ENCODE measurements at regions not wholly inside any gene's neighbourhood (a gene's known extent, or its start where the extent isn't known, plus 50 kb on each side); places are given as distances from the start of the nearest gene placed in this dataset.
"Not testable (repeated sequence)": the region's sequence is repeated elsewhere in the genome, so short reads cannot be mapped to it uniquely, and the experiment has no call there.

DNA sequence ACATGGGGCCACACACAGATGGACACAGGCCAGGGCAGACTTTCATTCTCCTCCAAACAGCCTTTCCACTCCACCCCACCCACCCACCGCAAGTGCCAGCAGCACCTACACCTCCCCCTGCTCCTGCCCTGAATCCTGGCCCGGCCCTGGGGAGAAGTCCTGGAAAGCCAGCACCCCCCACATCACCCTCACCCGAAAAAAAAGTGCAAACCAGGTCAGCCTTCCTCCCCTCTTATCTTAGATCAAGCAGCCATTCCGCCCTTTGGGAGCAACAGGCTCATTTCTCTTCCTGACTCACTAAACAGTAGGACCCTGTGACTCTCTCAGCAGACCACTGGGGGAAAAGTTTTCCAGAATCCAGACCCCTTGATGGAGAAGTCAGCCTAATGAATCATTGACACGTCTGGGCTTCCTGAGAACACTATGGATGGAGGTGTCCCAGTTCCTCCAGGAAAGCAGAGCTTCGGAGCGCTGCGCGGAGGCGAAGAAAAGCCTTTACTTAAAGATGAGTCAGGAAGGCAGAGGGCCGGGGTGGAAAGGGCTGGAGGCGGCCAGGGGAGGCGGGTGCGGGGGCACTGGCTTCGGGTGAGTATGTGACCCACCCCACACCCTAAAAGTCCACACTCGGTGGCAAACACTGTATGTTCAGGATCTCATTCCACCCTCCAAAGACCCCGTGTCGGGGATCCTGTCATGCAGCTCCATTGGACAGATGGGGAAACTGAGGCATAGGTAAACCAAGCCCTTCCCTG, 588.7 kb downstream of the MATN1 start:
- no peak for DNase-seq (ENCODE audit: insufficient read length, low spot score)
- TF ChIP-seq, protein P1, sequence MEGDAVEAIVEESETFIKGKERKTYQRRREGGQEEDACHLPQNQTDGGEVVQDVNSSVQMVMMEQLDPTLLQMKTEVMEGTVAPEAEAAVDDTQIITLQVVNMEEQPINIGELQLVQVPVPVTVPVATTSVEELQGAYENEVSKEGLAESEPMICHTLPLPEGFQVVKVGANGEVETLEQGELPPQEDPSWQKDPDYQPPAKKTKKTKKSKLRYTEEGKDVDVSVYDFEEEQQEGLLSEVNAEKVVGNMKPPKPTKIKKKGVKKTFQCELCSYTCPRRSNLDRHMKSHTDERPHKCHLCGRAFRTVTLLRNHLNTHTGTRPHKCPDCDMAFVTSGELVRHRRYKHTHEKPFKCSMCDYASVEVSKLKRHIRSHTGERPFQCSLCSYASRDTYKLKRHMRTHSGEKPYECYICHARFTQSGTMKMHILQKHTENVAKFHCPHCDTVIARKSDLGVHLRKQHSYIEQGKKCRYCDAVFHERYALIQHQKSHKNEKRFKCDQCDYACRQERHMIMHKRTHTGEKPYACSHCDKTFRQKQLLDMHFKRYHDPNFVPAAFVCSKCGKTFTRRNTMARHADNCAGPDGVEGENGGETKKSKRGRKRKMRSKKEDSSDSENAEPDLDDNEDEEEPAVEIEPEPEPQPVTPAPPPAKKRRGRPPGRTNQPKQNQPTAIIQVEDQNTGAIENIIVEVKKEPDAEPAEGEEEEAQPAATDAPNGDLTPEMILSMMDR (IDR thresholded peaks at IDR 0.05; ENCODE audit: insufficient read depth, missing control alignments): no peak
- no peak for FAIRE-seq

- no peak for FAIRE-seq
- TF ChIP-seq, protein P1 (IDR thresholded peaks at IDR 0.05; ENCODE audit: insufficient read depth, missing control alignments): no peak
- no peak for DNase-seq (ENCODE audit: insufficient read length, low spot score)
Measured at GRCh38 chr1:30133414-30134055, 589.9 kb downstream of the MATN1 start.

GRCh38 chr1:30132602-30133286, 590.6 kb downstream of the MATN1 start:
- TF ChIP-seq, protein P1 (IDR thresholded peaks at IDR 0.05; ENCODE audit: insufficient read depth, missing control alignments): no peak
- no peak for FAIRE-seq

DNA sequence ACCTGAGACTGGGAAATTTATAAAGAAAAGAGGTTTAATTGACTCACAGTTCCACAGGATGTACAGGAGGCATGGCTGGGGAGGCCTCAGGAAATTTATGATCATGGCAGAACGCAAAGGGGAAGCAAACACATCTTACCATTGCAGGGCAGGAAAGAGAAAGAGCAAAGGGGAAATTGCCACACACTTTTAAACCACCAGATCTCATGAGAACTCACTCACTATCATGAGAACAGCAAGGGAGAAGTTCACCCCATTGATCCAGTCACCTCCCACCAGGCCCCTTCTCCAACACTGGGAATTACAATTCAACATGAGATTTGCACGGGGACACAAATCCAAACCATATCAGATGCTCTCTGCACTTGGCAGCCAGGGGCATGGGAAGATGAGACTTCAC, 592.8 kb downstream of the MATN1 start:
- not testable (repeated sequence) for FAIRE-seq; DNase-seq (ENCODE audit: insufficient read length, low spot score)

More at GRCh38 chr1:30132602-30133286, 590.6 kb downstream of the MATN1 start:
- DNase-seq (ENCODE audit: insufficient read length, low spot score): no peak

DNA sequence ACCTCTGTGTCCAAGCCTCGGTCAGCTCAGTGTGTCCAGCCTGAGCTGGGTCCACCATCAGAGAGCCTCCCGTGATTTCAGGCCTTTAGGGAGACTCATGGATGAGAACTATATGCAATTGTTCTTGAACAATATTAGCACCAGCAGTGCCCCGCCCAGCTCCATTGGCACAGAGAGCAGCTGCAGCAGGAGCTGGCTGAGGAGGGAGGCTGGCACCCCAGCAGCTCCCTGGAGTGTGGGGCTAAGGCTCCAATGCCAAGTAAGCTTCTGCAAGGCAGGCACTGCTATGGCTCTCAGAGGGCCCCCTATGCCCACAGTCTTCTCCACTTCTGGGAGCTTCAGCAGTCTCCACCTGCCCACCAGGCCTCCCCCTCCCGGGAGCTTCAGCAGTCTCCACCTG, 593.3 kb downstream of the MATN1 start:
- DNase-seq (ENCODE audit: insufficient read length, low spot score): no peak
- TF ChIP-seq, protein P1 (IDR thresholded peaks at IDR 0.05; ENCODE audit: insufficient read depth, missing control alignments): no peak
- FAIRE-seq: no peak

GRCh38 chr1:30129421-30130055, 593.8 kb downstream of the MATN1 start:
- TF ChIP-seq, protein P1 (IDR thresholded peaks at IDR 0.05; ENCODE audit: insufficient read depth, missing control alignments): no peak
- DNase-seq (ENCODE audit: insufficient read length, low spot score): no peak
- FAIRE-seq: no peak

- no peak for FAIRE-seq
- DNase-seq (ENCODE audit: insufficient read length, low spot score): no peak
- TF ChIP-seq, protein P1 (IDR thresholded peaks at IDR 0.05; ENCODE audit: insufficient read depth, missing control alignments): no peak
Measured at GRCh38 chr1:30129001-30129408, 594.4 kb downstream of the MATN1 start.

All from D721Med (cell line).